ENCODE measurements at regions not wholly inside any gene's neighbourhood (a gene's known extent, or its start where the extent isn't known, plus 50 kb on each side); places are given as distances from the start of the nearest gene placed in this dataset.

DNA sequence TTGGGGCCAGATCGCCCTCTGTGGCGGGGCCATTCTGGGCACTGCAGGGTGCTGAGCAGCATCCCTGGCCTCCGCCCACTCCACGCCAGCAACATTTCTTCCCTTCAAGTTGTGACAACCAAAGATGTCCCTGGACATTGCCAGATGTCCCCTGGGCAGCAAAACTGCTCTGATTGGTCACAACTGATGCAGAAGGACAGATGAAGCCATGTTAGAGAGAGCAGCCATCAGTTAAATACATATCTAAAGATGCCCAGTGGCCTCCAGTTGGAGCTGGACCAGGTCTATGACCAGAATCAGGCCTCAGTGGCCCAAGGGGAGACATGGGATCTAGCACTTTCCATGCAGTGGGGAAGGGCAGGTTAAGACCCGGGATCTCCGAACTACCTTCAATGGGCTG, 125.7 kb downstream of the PTPRS start:
- no peak for DNase-seq

DNA sequence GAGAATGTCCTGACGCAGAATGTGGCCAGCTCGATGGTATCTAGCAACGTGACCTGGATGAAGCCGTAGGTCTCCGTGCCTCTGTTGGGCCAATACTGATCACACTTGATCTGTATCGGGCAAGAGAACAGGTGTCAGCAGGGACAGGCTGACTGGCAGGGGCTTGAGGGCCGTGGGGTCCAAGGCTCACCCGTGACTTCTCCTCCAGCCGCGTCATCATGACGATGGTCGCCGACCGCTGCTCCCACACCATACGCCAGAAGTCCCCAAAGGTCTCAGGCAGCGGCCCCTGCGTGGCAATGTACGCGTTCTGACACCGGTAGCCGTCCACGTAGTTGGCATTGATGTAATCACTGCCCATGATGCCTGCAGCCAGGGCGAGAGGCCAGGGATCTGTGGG, 126.2 kb downstream of the PTPRS start:
- DNase-seq = no peak

DNA sequence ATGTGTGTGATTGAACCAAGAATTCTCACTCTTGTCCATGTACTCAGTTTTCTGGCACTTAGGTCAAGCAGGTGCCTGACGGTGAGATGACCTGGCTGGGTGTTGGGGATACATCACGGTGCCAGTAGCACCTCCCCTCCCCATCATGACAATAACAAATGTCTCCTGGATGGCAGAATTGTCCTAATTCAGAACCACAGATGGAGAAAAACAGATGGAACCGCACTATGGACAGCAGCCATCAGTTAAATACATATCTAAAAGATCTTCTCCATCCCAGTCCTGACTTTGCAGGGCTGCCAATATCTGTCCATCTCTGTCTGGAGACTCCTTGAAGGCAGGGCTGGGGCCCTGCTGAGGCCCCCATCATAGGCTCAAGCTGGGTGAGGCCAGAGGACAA, 126.9 kb downstream of the PTPRS start:
- no peak for DNase-seq

DNA sequence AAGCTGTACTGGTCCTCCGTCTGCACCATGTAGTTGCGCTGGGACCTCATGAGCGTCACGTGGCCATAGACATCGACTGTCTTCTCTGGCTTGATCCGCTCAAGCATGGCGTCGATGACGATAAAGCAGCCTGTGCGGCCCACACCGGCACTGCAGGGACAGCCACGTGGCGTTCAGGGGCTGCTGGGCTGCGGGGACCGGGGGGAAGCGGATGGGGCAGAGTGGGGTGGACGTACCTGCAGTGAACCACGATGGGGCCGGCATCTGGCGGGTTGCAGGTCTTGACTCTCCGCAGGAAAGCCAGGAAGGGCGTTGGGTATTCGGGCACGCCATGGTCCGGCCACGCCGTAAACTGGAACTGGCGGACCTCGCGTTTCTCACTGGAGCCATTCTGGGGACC, 128.5 kb downstream of the PTPRS start:
- no peak for DNase-seq

DNA sequence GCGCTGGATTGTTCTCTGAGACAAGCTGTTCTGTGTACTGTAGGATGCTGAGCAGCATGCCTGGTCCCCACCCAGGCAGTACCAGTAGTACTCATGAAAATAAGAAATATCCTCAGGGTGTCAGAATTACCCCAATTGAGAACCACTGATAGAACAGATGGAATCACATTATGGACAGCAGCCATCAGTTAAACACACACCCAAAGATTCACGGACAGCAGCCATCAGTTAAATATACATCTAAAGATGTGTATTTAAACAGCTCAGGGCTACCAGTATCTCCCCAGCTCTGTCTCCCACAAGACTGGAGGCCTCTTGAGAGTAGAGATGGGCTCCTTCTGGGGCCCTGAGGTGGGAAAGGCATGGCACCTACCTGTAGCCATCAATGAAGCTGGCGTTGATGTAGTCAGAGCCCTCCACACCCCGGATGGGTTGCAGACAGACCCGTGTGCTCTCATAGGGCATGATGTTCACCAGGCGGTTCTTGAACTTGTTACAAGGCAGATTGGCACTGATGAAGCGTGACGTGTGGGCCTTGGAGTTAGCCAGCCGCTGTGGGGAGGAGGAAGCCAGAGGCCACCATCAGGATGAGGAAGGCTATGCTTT, 129.3 kb downstream of the PTPRS start:
- no peak for DNase-seq

DNA sequence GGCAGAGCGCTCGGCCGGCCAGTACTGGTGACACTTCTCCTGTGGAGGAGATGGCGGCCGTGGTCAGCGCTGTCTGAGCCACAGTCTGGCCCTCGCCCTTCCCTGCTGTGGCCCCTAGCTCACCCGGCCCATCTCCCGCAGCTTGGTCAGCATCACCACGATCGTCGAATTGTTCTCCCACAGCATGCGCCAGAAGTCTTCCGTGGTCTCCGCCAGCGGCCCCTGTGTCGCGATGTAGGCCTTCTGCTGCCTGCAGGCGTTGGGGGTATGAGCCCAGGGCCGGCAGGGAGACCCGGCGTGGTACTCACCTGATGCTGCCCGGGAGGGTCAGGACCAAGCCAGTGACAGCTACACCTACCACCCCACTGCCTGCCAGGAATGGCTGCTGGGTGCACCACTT, 130.1 kb downstream of the PTPRS start:
- no peak for DNase-seq

DNA sequence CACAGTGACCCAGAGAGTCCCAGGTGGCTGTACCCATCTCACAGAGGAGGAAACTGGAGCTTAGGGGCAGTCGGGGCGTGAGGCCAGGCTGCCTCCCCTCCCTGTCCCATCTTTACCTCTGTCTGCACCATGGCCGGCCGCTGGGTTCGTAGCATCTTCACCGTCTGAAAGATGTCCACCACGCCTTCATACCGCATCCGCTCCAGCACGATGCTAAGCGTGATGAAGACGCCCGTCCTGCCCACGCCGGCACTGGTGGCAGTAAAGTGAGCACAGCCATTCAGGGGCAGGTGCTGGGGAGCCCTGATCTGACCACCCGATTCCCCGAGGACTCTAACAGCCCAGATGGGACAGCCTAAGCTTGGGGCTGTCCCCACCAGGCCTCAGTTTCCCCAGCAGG, 132.8 kb downstream of the PTPRS start:
- no peak for DNase-seq

DNA sequence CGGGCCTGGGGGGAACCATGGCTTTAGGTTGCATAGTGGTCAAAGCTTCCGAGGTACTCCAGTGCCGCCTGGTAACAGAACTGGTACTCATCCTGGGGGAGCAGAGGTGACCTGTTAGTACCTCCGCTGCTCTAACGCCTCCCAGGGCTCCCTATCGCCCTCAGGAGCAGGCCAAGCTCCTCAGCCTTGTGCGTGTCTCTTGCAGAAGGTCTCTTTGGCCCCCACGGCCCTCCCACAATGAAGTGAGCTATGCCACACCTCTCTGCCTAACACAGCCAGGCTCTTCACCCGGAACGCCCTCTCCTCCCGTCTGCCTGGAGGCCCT, 133.9 kb downstream of the PTPRS start:
- no peak for DNase-seq

DNA sequence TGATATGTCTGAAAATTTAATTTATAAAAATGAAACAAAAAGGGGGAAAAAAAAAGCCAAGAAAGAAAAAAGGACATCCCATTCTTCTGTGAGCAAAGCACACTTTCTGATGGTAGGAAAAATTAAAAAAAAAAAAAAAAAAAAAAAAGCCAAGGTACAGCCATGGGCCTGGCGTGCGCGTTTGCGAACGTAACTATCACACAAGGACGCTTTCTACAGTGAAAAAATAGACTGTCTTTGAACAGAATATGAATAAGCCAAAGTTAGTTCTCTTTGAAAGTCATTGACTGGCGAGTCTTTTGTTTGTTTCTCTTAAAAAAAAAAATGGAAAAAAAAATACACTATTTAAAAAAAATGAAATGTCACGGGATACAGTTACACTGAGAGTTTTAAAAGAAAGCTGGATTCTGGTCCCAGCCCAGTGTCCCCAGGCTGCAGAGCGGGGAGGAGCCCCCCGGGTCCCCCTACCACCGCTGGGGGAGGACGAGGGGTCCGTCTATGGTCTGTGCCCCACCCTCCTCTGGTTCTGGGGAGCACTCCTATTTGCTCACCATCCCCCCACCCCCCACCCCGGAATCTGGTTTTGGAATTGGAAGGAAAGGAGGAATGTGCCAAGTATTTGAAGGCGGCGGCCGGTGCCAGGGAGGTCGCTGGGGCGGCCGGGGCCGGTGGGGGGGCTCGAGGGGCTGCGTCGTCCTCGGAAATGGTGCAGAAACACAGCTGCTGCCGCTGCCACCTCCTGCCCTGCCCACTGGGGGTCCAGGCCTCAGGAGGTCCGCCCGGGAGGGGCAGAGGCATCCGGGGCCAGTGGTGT, 134.5 kb downstream of the PTPRS start:
- no peak for DNase-seq

DNA sequence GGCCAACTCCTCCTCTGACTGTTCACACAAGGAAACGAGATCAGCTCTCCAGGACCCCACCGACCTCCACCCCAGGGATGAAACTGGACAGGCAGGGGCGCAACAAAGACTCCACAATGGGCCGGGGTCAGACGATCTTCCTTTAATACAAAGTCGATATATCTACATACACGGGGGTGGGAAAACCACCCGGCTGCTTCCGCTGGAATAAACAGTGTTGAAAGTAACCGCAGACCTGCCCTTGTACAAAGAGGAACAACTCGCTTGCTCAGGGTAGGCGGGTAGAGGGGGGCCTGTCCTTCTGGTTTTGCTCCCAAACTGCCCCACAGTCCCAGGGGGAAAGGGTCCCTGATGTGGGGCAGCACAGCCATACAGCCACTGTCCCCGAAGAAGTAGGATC, 135.2 kb downstream of the PTPRS start:
- DNase-seq = peak; percentile 17

DNA sequence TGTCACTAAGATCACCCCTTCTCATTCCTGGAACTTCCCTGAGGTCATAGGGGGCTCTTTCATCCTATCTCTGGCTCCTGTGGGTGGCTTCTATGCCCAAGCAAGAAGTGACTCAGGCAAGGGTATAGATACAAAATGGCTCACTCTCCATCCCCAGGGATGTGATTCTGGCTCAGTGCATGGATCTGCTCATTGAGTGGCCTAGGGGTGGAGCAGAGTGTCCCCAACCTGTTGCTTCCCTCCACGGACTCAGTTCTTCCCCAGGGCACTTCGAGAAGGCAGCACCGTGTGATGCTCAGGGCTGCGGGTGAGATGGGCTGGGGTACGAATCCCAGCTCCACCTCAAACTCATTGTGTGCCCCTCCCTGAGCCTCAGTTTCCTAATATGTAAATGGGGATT, 136.4 kb downstream of the PTPRS start:
- no peak for DNase-seq

Data from hematopoietic multipotent progenitor cell treated with erythropoietin and hydrocortisone succinate and interleukin-3 and kit ligand, for 6 days (in vitro differentiated cells).